Muscle of leg (tissue), 3 donors: ENCODE measurements at regions not wholly inside any gene's neighbourhood (a gene's known extent, or its start where the extent isn't known, plus 50 kb on each side); places are given as distances from the start of the nearest gene placed in this dataset.

Source experiments
- DNase-seq: peaks from one replicate; pipeline ENCODE4 v3.0.0; 2013
- H3K27ac ChIP-seq: one replicate; pipeline ENCODE4 v1.5.1; 2013; ENCODE audit warnings: mild to moderate bottlenecking, low read length, control low read depth
- H3K27me3 ChIP-seq: one replicate; pipeline ENCODE4 v1.6.1; 2013; ENCODE audit warnings: low read length; ENCODE audit not compliant: control insufficient read depth, insufficient read depth
- H3K36me3 ChIP-seq: one replicate; pipeline ENCODE4 v1.6.1; 2013; ENCODE audit warnings: low read length; ENCODE audit not compliant: control insufficient read depth, insufficient read depth
- H3K4me1 ChIP-seq: one replicate; pipeline ENCODE4 v1.6.1; 2013; ENCODE audit warnings: low read length; ENCODE audit not compliant: control insufficient read depth, insufficient read depth
- H3K4me3 ChIP-seq: one replicate; pipeline ENCODE4 v1.5.1; 2013; ENCODE audit warnings: low read length, control low read depth
- H3K9me3 ChIP-seq: replicated peaks from 2 replicates; pipeline ENCODE4 v1.6.1; 2013; ENCODE audit warnings: low read depth, low read length; ENCODE audit not compliant: control insufficient read depth
- WGBS: methylation state at CpG from one replicate; pipeline ENCODE4 v1.1.5; 2013; ENCODE audit warnings: missing lambda C conversion rate; ENCODE audit not compliant: insufficient coverage; 5-methylcytosine and 5-hydroxymethylcytosine counted together

DNA sequence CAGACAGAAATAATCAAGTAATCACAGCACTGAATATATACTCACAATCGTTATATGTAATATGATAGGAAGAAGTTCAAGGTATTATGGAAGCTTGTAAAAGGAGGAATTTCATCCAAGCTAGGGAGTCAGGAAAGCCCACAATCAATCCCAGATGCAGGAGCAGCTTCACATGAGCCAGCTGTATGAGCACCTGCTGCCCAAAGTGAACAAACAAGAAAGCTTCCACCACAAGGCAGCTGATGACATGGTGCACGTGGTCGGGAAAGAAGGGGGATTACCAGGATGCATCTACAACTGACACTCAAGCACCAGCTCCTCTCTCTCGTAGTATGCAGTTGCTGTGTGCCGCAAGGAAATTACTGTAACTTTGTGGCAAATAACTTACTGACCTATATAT lies 225.2 kb downstream of the XPNPEP1 start:
- Histone ChIP-seq H3K27ac (no peak overlapping the region), H3K27me3 (no peaks in the 10 kb centered on the region), H3K4me3 (no peak overlapping the region), H3K9me3 (no peaks in the 10 kb centered on the region), H3K36me3 (no peaks in the 10 kb centered on the region), H3K4me1 (no peaks in the 10 kb centered on the region)
- peak; percentile 26 for DNase-seq
- WGBS = 0% methylated on average over 2 of the region's 5 CpGs

- no peaks in the 10 kb centered on the region for H3K36me3 ChIP-seq
- H3K27me3 ChIP-seq = no peaks in the 10 kb centered on the region
- 74% methylated on average over 3 of the region's 5 CpGs for whole genome bisulfite sequencing
- H3K27ac ChIP-seq = no peak overlapping the region
- no peaks in the 10 kb centered on the region for H3K9me3 ChIP-seq
- H3K4me3 ChIP-seq = no peak overlapping the region
- no peaks in the 10 kb centered on the region for H3K4me1 ChIP-seq
- no peak for DNase-seq
These were observed 226.1 kb downstream of the XPNPEP1 start for GRCh38 chr10:109696981-109697775.

- H3K4me1 ChIP-seq = no peaks in the 10 kb centered on the region
- 75% methylated on average over 1 of the region's 2 CpGs for WGBS
- H3K9me3 ChIP-seq = no peaks in the 10 kb centered on the region
- H3K27me3 ChIP-seq = no peaks in the 10 kb centered on the region
- no peak for DNase-seq
- H3K27ac ChIP-seq = no peak overlapping the region
- H3K4me3 ChIP-seq = no peak overlapping the region
- H3K36me3 ChIP-seq = no peaks in the 10 kb centered on the region
These were observed 226.8 kb downstream of the XPNPEP1 start for GRCh38 chr10:109696462-109696861.

DNA sequence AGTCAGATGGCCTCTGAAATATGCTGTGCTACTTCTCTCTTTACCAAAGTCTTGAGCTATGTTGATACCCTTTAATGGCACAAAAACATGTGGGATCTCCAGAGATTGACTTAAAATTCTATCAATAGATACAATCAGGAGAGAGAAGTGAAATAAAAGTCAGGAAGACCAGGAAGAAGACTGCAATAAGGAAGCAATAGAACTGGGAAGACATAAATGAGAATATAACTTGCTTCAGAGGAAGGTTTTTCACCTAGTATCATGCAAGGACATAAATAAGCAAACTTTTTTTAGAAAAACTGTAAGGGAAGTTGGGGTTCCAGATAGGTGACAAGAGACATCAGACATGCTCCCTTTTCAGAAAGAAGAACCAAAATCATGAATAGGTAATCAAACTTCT lies 227.3 kb downstream of the XPNPEP1 start:
- Histone ChIP-seq H3K36me3 (no peaks in the 10 kb centered on the region), H3K4me1 (no peaks in the 10 kb centered on the region), H3K27ac (no peak overlapping the region), H3K4me3 (no peak overlapping the region), H3K9me3 (no peaks in the 10 kb centered on the region), H3K27me3 (no peaks in the 10 kb centered on the region)
- no peak for DNase-seq

GRCh38 chr10:109689785-109690184 lies 233.5 kb downstream of the XPNPEP1 start:
- no peak for DNase-seq
- H3K4me1 ChIP-seq = no peaks in the 10 kb centered on the region
- no peak overlapping the region for H3K4me3 ChIP-seq
- H3K27me3 ChIP-seq = no peaks in the 10 kb centered on the region
- H3K36me3 ChIP-seq = no peaks in the 10 kb centered on the region
- no peaks in the 10 kb centered on the region for H3K9me3 ChIP-seq
- WGBS = no CpG with 5 or more reads among the region's 1 CpG
- no peak overlapping the region for H3K27ac ChIP-seq

DNA sequence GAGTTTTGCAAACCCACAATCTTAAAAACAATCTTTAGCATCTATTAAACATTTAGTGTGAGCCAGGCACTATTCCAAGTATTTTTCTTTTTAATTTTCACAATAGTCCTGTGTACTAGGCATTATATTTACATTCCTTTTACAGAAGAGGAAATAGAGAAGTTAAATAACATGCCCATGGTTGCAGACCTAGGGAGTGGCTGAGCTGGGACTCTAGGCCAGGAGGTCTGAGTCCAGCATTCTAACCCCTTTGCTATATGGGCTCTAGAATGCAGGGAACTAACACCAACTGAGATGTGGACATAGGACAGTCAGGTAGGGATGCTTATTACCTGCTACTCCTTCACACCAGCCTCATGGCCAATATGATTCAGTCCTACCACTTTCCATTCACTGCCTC lies 243.8 kb downstream of the XPNPEP1 start:
- no peak for DNase-seq
- Histone ChIP-seq H3K4me1 (no peaks in the 10 kb centered on the region), H3K9me3 (no peaks in the 10 kb centered on the region), H3K4me3 (no peak overlapping the region), H3K27me3 (no peaks in the 10 kb centered on the region), H3K27ac (no peak overlapping the region), H3K36me3 (no peaks in the 10 kb centered on the region)

- Histone ChIP-seq H3K4me1 (no peaks in the 10 kb centered on the region), H3K27me3 (no peaks in the 10 kb centered on the region), H3K36me3 (no peaks in the 10 kb centered on the region), H3K9me3 (no peaks in the 10 kb centered on the region), H3K27ac (no peak overlapping the region), H3K4me3 (no peak overlapping the region)
- WGBS = no CpG with 5 or more reads among the region's 1 CpG
- DNase-seq = no peak
These were observed 244.5 kb downstream of the XPNPEP1 start for GRCh38 chr10:109678857-109679256.

GRCh38 chr10:109676703-109677102 lies 246.6 kb downstream of the XPNPEP1 start:
- Histone ChIP-seq H3K27ac (no peak overlapping the region), H3K36me3 (no peaks in the 10 kb centered on the region), H3K4me3 (no peak overlapping the region), H3K27me3 (no peaks in the 10 kb centered on the region), H3K4me1 (no peaks in the 10 kb centered on the region), H3K9me3 (no peaks in the 10 kb centered on the region)
- DNase-seq = no peak

DNA sequence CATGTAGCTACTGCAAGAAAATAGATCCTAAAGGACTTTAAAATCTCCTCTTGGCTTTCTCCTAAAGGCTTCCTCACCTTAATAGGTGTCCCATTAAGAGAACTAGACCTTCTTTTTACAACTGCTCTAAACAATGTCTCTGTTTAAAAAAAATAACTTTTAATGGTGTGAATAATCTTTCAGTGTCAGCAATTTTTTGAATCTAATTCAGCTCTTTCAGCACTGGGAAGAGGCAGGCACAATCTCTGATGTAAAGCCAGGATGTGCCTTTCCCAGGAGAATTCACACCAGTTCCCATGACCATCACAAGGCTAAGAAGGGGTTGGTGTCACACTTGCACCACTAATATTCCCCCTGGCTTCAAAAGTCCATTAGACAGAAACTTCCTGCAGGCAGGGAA lies 254.6 kb downstream of the XPNPEP1 start:
- no peak overlapping the region for H3K27ac ChIP-seq
- DNase-seq = no peak
- H3K9me3 ChIP-seq = peaks cover 2% of the 10 kb centered on the region
- H3K4me3 ChIP-seq = no peak overlapping the region
- H3K36me3 ChIP-seq = no peaks in the 10 kb centered on the region
- H3K27me3 ChIP-seq = no peaks in the 10 kb centered on the region
- H3K4me1 ChIP-seq = no peaks in the 10 kb centered on the region

GRCh38 chr10:109668154-109668665 lies 255.1 kb downstream of the XPNPEP1 start:
- no peak overlapping the region for H3K27ac ChIP-seq
- WGBS = 92% methylated on average over 2 of the region's 5 CpGs
- H3K9me3 ChIP-seq = peaks cover 6% of the 10 kb centered on the region
- no peaks in the 10 kb centered on the region for H3K27me3 ChIP-seq
- H3K4me3 ChIP-seq = no peak overlapping the region
- no peaks in the 10 kb centered on the region for H3K4me1 ChIP-seq
- DNase-seq = no peak
- no peaks in the 10 kb centered on the region for H3K36me3 ChIP-seq

DNA sequence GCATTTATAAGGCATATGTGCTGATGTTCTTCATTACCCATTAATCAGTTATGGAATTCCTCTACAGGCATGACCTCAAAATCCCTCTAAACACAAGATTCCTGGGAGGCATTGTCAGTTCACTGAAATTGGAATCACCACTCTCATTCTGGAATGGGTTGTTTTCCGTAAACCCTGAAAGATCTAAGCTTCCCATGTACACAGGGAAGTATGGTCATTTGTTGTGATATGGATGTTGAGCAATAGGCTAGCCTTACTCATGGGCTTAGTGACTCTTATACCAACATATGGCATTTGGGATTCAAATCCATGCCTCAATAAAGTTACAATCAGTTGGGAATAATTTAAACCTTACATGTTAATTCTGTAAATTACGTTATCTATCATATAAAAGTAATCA lies 258.0 kb downstream of the XPNPEP1 start:
- no peak for DNase-seq

More for the DNA sequence above, 258.0 kb downstream of the XPNPEP1 start:
- Histone ChIP-seq H3K27me3 (no peaks in the 10 kb centered on the region), H3K4me3 (no peak overlapping the region), H3K36me3 (no peaks in the 10 kb centered on the region), H3K9me3 (peaks cover 6% of the 10 kb centered on the region), H3K4me1 (no peaks in the 10 kb centered on the region), H3K27ac (no peak overlapping the region)
- no CpG with 5 or more reads among the region's 2 CpGs for WGBS
